Stimulated activated CD4-positive, alpha-beta T cell treated with anti-CD3 and anti-CD28 coated beads, Interleukin-1b, Interleukin-23, amount 100 ng/mL, for 48 hours (primary cell): ENCODE measurements at regions not wholly inside any gene's neighbourhood (a gene's known extent, or its start where the extent isn't known, plus 50 kb on each side); places are given as distances from the start of the nearest gene placed in this dataset.
"Not testable (repeated sequence)": the region's sequence is repeated elsewhere in the genome, so short reads cannot be mapped to it uniquely, and the experiment has no call there.

Experiments used
- DNase-seq: peaks from one replicate; pipeline ENCODE4 v3.0.0-alpha.2; 2020

- DNase-seq, result no peak
Measured at GRCh38 chr18:52228166-52228565, 111.8 kb upstream of the DCC start.

- no peak for DNase-seq
Measured at GRCh38 chr18:52236131-52236530, 103.9 kb upstream of the DCC start.

GRCh38 chr18:52237551-52237950 is 102.4 kb upstream of the DCC start:
- no peak for DNase-seq

- DNase-seq, result no peak
Measured at GRCh38 chr18:52242711-52243110, 97.3 kb upstream of the DCC start.

GRCh38 chr18:52244658-52245057 is 95.3 kb upstream of the DCC start:
- no peak for DNase-seq

- no peak for DNase-seq
Measured at GRCh38 chr18:52254367-52254766, 85.6 kb upstream of the DCC start.

- not testable (repeated sequence) for DNase-seq
Measured at GRCh38 chr18:52257417-52257816, 82.6 kb upstream of the DCC start.

GRCh38 chr18:52275817-52276216 is 64.2 kb upstream of the DCC start:
- DNase-seq, result no peak

- no peak for DNase-seq
Measured at GRCh38 chr18:52277785-52278184, 62.2 kb upstream of the DCC start.

GRCh38 chr18:52278191-52278590 is 61.8 kb upstream of the DCC start:
- DNase-seq, result no peak

- no peak for DNase-seq
Measured at GRCh38 chr18:52280702-52281101, 59.3 kb upstream of the DCC start.

- no peak for DNase-seq
Measured at GRCh38 chr18:52283927-52284326, 56.1 kb upstream of the DCC start.

- DNase-seq, result no peak
Measured at GRCh38 chr18:52286675-52287074, 53.3 kb upstream of the DCC start.

- no peak for DNase-seq
Measured at GRCh38 chr18:52287151-52287550, 52.8 kb upstream of the DCC start.

- DNase-seq, result no peak
Measured at GRCh38 chr18:52288403-52289004, 51.5 kb upstream of the DCC start.

- DNase-seq, result no peak
Measured at GRCh38 chr18:52289392-52289791, 50.6 kb upstream of the DCC start.
